ENCODE measurements at regions not wholly inside any gene's neighbourhood (a gene's known extent, or its start where the extent isn't known, plus 50 kb on each side); places are given as distances from the start of the nearest gene placed in this dataset.
"Not testable (repeated sequence)": the region's sequence is repeated elsewhere in the genome, so short reads cannot be mapped to it uniquely, and the experiment has no call there.

DNA sequence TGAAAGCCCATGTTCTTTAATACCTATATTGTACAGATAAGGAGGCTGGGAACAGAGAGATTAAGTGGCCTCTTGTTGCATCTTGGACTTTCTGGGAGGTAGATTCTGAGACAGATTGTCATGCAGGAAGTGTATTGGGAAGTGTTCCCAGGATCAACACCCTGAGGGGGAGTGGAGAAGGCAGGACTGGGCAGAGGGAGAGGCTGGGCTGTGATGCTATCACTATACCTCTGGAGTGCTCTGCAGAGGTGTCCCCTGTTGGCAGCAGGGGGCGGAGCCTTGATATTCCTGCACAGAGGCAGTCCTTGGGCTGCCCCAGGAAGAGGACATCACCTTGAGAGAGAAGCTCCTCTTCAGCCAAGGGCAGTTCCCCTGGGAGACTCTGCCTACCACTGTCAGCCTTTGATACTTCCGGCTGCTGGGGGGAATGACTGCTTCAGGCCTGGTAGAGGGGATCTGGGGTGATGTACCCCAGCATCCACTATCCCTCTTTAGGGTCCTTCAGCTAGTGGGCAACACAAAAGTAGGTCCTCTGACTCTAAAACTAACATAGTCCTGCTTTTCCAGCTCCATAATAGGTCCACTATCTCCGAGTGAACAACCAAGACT, 97.4 kb upstream of the RNU6-1 start:
- no peak overlapping the region for H3K4me3 ChIP-seq (ENCODE audit: low read depth, low read length)
- no peak for TF ChIP-seq CTCF (IDR thresholded peaks at IDR 0.05; ENCODE audit: borderline replicate concordance, insufficient read depth, low read depth, low read length)

DNA sequence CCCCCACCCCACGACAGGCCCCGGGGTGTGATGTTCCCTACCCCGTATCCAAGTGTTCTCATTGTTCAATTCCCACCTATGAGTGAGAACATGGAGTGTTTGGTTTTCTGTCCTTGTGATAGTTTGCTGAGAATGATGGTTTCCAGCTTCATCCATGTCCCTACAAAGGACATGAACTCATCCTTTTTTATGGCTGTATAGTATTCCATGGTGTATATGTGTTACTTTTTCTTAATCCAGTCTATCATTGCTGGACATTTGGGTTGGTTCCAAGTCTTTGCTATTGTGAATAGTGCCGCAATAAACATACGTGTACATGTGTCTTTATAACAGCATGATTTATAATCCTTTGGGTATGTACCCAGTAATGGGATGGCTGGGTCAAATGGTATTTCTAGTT, 99.3 kb upstream of the RNU6-1 start:
- H3K4me3 ChIP-seq (ENCODE audit: low read depth, low read length): not testable (repeated sequence)

DNA sequence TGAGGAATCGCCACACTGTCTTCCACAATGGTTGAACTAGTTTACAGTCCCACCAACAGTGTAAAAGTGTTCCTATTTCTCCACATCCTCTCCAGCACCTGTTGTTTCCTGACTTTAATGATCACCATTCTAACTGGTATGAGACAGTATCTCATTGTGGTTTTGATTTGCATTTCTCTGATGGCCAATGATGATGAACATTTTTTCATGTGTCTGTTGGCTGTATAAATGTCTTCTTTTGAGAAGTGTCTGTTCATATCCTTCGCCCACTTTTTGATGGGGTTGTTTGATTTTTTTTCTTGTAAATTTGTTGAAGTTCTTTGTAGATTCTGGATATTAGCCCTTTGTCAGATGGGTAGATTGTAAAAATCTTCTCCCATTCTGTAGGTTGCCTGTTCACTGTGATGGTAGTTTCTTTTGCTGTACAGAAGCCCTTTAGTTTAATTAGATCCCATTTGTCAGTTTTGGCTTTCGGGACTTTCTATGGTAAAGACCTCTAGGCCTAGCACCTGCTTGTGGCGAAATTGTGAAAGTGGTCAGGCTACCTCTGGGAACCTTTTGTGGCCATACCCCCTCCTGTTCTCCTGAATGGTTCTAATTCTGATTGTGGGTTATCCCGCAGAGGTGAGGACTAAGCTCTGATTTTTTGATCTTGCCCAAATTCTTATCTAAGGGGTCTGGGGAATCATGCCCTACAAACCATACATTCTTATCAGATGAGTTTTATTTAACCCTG, 99.9 kb upstream of the RNU6-1 start:
- not testable (repeated sequence) for H3K4me3 ChIP-seq (ENCODE audit: low read depth, low read length)

DNA sequence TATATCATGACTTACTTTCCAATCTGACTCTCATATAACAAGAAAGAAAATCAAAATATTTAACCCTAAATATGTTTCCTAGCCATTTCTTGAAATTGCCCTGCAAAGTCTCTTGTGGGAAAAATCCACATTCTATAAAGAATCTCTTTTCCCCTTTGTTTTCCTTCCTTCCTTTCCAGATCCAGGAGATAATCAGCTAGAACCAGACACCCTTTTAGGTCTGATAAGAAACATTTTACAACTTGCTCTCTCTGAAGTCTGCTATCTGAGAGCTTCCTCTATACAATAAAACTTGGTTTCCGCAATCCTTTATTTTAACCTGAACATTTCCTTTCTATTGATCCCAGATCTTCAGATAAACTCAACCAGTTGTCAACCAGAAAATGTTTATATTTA, 100.5 kb upstream of the RNU6-1 start:
- TF ChIP-seq CTCF (IDR thresholded peaks at IDR 0.05; ENCODE audit: borderline replicate concordance, insufficient read depth, low read depth, low read length): no peak
- H3K4me3 ChIP-seq (ENCODE audit: low read depth, low read length): no peak overlapping the region

- TF ChIP-seq CTCF (IDR thresholded peaks at IDR 0.05; ENCODE audit: borderline replicate concordance, insufficient read depth, low read depth, low read length): no peak
- H3K4me3 ChIP-seq (ENCODE audit: low read depth, low read length): no peak overlapping the region
These were observed 101.9 kb upstream of the RNU6-1 start for GRCh38 chr15:67941648-67942310.

- no peak for TF ChIP-seq CTCF (IDR thresholded peaks at IDR 0.05; ENCODE audit: borderline replicate concordance, insufficient read depth, low read depth, low read length)
- H3K4me3 ChIP-seq (ENCODE audit: low read depth, low read length): no peak overlapping the region
These were observed 103.6 kb upstream of the RNU6-1 start for GRCh38 chr15:67943475-67943874.

DNA sequence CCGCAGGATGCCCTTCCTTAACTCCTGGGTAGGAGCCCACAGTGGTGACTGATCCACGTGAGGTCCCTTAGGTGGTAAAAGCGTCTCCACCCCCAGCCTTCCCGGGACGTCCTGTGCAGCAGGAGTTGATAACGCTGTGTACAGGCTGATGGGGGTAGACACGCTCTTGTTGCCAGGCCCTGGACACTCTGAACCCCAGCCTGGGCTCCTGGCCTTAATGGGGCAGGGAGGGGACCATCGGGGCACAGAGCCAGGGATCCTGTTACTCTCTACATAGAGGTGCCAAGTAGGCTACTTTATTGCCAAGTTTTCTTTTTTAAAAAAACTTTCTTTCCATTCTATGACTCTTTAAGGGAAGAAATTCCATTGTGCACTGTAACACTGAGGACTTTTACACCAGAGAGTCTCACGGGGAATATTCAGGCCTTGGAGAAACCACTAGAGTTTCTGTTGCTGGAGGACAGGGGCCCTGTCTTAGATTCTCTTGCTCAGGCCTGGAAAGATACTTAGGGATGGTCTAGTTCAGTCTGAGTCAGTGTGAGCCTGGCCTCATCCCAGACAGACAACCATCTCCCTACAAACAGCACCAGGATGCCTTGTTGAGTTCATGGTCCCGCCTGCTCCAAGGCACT, 104.3 kb upstream of the RNU6-1 start:
- no peak overlapping the region for H3K4me3 ChIP-seq (ENCODE audit: low read depth, low read length)
- TF ChIP-seq CTCF (IDR thresholded peaks at IDR 0.05; ENCODE audit: borderline replicate concordance, insufficient read depth, low read depth, low read length): no peak

- TF ChIP-seq CTCF (IDR thresholded peaks at IDR 0.05; ENCODE audit: borderline replicate concordance, insufficient read depth, low read depth, low read length): no peak
- H3K4me3 ChIP-seq (ENCODE audit: low read depth, low read length): no peak overlapping the region
These were observed 105.3 kb upstream of the RNU6-1 start for GRCh38 chr15:67945131-67945530.

All from GM12875 (cell line).